CD4-positive, alpha-beta T cell (primary cell): ENCODE measurements at regions not wholly inside any gene's neighbourhood (a gene's known extent, or its start where the extent isn't known, plus 50 kb on each side); places are given as distances from the start of the nearest gene placed in this dataset.

ENCODE experiments used
- ATAC-seq: fragments of 200-7000 bp; cut with Tn5 transposase; one replicate; pipeline ENCODE4 v1.10.0; 2022; ENCODE audit warnings: mild to moderate bottlenecking; ENCODE audit not compliant: poor library complexity
- CTCF ChIA-PET: fragments of 350-600 bp; sonication (Branson Sonifier 250); formaldehyde crosslinking; loops from one replicate; lab custom pipeline; 2021; ENCODE audit warnings: antibody characterized with exemption, inconsistent platforms; lab: Charles Lee
- POLR2A ChIA-PET: fragments of 350-600 bp; sonication (Branson Sonifier 250); formaldehyde crosslinking; loops from one replicate; lab custom pipeline; 2021; ENCODE audit warnings: antibody characterized with exemption, inconsistent platforms; lab: Charles Lee
- DNase-seq, 14 experiments: peaks; one replicate each; pipeline ENCODE4 v3.0.0-alpha.2; 2013 to 2020; ENCODE audit warnings: mixed read lengths in 2 of 14
- H3K27ac ChIP-seq, 2 donors: one replicate each; pipeline versions ENCODE4 v1.5.1 to v1.7.0; 2013; ENCODE audit warnings: low read length in 2 of 2, low read depth in 1 of 2, mild to moderate bottlenecking in 1 of 2
- H3K27me3 ChIP-seq, 2 experiments: 1 replicate in 1 of 2; 2 replicates in 1 of 2; pipeline versions ENCODE4 v1.6.1 to v1.7.0; 2013; ENCODE audit warnings: low read length in 2 of 2, control low read depth in 1 of 2, mild to moderate bottlenecking in 1 of 2, moderate library complexity in 1 of 2; ENCODE audit not compliant: insufficient read depth in 2 of 2, control insufficient read depth in 1 of 2
- H3K36me3 ChIP-seq: one replicate; pipeline ENCODE4 v1.6.1; 2013; ENCODE audit warnings: low read length, control low read depth; ENCODE audit not compliant: insufficient read depth
- H3K4me1 ChIP-seq: one replicate; pipeline ENCODE4 v1.6.1; 2013; ENCODE audit warnings: low read length, control low read depth; ENCODE audit not compliant: insufficient read depth
- H3K4me3 ChIP-seq: one replicate; pipeline ENCODE4 v1.5.1; 2013; ENCODE audit warnings: mild to moderate bottlenecking, low read length, moderate library complexity
- H3K9me3 ChIP-seq, 2 experiments: 1 replicate in 1 of 2; 2 replicates in 1 of 2; pipeline versions ENCODE4 v1.6.1 to v1.7.0; 2013; ENCODE audit warnings: low read length in 2 of 2, mild to moderate bottlenecking in 2 of 2, control low read depth in 1 of 2, moderate library complexity in 1 of 2; ENCODE audit not compliant: control insufficient read depth in 1 of 2, insufficient read depth in 1 of 2
- H3K27ac Mint-ChIP-seq: one replicate; pipeline ENCODE4 v1.8.0; 2020; ENCODE audit warnings: mixed read lengths
- H3K27me3 Mint-ChIP-seq: one replicate; pipeline ENCODE4 v1.8.0; 2021; ENCODE audit warnings: mixed read lengths
- H3K36me3 Mint-ChIP-seq: one replicate; pipeline ENCODE4 v1.8.0; 2021; ENCODE audit warnings: low read depth, mixed read lengths
- H3K4me1 Mint-ChIP-seq: one replicate; pipeline ENCODE4 v1.8.0; 2021; ENCODE audit warnings: low read depth, mixed read lengths
- H3K4me3 Mint-ChIP-seq: one replicate; pipeline ENCODE4 v1.8.0; 2020; ENCODE audit warnings: mild to moderate bottlenecking, mixed read lengths
- H3K9me3 Mint-ChIP-seq: one replicate; pipeline ENCODE4 v1.8.0; 2020; ENCODE audit warnings: mixed read lengths
- intact Hi-C, 2 experiments: fragments of 100-400 bp; cut with DNase I in 1 of 2; cut with micrococcal nuclease in 1 of 2; formaldehyde crosslinking; loops; one replicate each; pipeline versions ENCODE4 v1.15.1 to v1.9.0; 2023 to 2025; cut with DNase I, micrococcal nuclease
- TF ChIP-seq, protein P1 (sequence below): fragments of 200-600 bp; IDR thresholded peaks from one replicate; pipeline ENCODE4 v1.8.0; 2022; ENCODE audit warnings: antibody characterized with exemption, mild to moderate bottlenecking

DNA sequence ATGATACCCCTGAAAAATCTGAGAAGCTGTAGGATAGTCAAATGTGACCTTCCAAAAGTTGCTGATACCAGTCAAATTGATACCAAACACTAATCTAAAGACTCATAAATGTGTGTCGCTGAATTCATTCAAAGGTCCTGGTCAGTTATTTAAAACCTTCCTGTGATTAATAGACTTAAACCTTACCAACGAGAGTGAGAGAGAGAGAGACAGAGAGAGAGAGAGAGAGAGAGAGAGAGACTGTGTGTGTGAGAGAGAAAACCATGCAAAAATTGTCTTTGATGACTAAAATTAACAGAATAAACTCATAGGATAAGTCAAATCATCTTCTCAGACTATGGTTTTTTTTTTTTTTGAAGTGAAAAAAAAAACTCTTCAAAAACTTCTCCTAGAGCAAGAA lies 370.9 kb upstream of the HS3ST5 start:
- Histone ChIP-seq H3K9me3 (no peaks in the 10 kb centered on the region), H3K27ac (no peak overlapping the region), H3K4me3 (no peak overlapping the region), H3K4me1 (no peaks in the 10 kb centered on the region), H3K36me3 (no peaks in the 10 kb centered on the region), H3K27me3 (no peaks in the 10 kb centered on the region)
- H3K9me3 Mint-ChIP-seq, result peaks cover 8% of the 10 kb centered on the region
- TF ChIP-seq, protein P1, sequence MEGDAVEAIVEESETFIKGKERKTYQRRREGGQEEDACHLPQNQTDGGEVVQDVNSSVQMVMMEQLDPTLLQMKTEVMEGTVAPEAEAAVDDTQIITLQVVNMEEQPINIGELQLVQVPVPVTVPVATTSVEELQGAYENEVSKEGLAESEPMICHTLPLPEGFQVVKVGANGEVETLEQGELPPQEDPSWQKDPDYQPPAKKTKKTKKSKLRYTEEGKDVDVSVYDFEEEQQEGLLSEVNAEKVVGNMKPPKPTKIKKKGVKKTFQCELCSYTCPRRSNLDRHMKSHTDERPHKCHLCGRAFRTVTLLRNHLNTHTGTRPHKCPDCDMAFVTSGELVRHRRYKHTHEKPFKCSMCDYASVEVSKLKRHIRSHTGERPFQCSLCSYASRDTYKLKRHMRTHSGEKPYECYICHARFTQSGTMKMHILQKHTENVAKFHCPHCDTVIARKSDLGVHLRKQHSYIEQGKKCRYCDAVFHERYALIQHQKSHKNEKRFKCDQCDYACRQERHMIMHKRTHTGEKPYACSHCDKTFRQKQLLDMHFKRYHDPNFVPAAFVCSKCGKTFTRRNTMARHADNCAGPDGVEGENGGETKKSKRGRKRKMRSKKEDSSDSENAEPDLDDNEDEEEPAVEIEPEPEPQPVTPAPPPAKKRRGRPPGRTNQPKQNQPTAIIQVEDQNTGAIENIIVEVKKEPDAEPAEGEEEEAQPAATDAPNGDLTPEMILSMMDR, result no peak
- H3K36me3 Mint-ChIP-seq, result no peaks in the 10 kb centered on the region
- H3K27me3 Mint-ChIP-seq, result no peaks in the 10 kb centered on the region
- H3K4me1 Mint-ChIP-seq, result no peaks in the 10 kb centered on the region
- no peak overlapping the region for H3K4me3 Mint-ChIP-seq
- CTCF ChIA-PET, result no interaction called here
- no peak overlapping the region for H3K27ac Mint-ChIP-seq
- DNase-seq (no peak), ATAC-seq (no peak)
- POLR2A ChIA-PET, result no interaction called here
- intact Hi-C loops, result no loop called here

DNA sequence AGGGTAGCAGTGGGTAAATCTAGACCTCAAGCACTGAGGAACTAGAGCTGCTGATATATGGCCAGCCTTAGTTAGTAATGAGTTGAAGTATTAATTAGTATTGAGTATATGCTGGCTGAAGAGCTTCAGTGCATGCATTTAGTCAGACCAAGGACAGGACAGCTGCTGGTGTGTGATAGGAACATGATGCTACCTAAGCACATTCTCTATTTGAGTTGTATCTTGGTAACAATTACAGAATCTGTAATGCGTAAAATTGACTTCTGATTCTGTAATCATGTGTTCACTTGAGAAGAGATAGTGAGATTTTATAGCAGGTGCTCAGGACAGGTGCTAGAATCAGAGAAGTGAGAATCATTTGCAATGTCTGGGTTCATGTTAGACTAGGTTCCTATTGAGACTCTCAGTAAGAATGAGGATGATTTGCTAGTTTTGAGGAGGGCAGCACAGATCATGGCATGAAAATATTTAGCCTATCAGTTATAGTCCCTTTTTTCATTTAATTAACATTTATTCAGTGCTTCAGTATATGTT lies 369.4 kb upstream of the HS3ST5 start:
- no peaks in the 10 kb centered on the region for H3K36me3 Mint-ChIP-seq
- no peaks in the 10 kb centered on the region for H3K36me3 ChIP-seq
- H3K9me3 Mint-ChIP-seq, result peaks cover 6% of the 10 kb centered on the region
- H3K4me1 Mint-ChIP-seq, result no peaks in the 10 kb centered on the region
- POLR2A ChIA-PET, result no interaction called here
- TF ChIP-seq, protein P1, result no peak
- H3K4me3 Mint-ChIP-seq, result no peak overlapping the region
- H3K4me3 ChIP-seq, result no peak overlapping the region
- H3K27me3 Mint-ChIP-seq, result no peaks in the 10 kb centered on the region
- no peak overlapping the region for H3K27ac ChIP-seq
- no peak overlapping the region for H3K27ac Mint-ChIP-seq
- no peaks in the 10 kb centered on the region for H3K27me3 ChIP-seq
- CTCF ChIA-PET, result no interaction called here
- H3K9me3 ChIP-seq, result no peaks in the 10 kb centered on the region
- intact Hi-C loops, result no loop called here
- no peak for DNase-seq
- H3K4me1 ChIP-seq, result no peaks in the 10 kb centered on the region
- no peak for ATAC-seq

DNA sequence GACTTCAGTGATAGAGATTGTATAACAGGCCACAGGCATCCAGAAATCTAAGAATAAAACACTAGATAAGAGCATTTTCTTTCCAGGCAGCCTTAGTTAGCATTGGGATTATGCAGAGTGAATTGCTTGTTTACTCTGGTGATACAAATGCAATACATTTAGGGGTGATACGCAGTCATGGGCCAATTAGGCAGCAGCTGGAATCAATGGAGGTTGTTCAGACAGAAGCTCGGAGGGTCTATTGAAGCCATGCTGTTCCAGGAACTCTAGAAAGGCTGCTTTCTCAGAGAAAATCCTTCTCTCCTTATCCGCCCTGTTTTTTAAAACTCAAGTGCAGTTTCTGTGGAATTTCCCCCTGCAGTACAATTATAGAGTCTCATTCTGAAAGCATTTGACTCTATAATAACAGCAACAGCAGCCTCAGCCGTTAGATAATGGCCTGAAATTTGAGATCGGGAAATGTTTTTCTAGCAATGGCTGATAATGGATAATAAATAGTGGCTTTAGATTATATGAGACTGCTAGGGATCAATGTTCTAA lies 364.3 kb upstream of the HS3ST5 start:
- H3K27me3 ChIP-seq, result no peaks in the 10 kb centered on the region
- intact Hi-C loops, result no loop called here
- no peaks in the 10 kb centered on the region for H3K36me3 Mint-ChIP-seq
- H3K9me3 ChIP-seq, result no peaks in the 10 kb centered on the region
- H3K27ac Mint-ChIP-seq, result no peak overlapping the region
- ChIA-PET POLR2A (no interaction called here), CTCF (no interaction called here)
- no peaks in the 10 kb centered on the region for H3K4me1 Mint-ChIP-seq
- H3K36me3 ChIP-seq, result no peaks in the 10 kb centered on the region
- no peak overlapping the region for H3K27ac ChIP-seq
- DNase-seq (no peak), ATAC-seq (no peak)
- TF ChIP-seq, protein P1, result no peak
- no peaks in the 10 kb centered on the region for H3K4me1 ChIP-seq
- no peaks in the 10 kb centered on the region for H3K27me3 Mint-ChIP-seq
- H3K4me3 Mint-ChIP-seq, result no peak overlapping the region
- peaks cover 1% of the 10 kb centered on the region for H3K9me3 Mint-ChIP-seq
- no peak overlapping the region for H3K4me3 ChIP-seq
